Spleen (tissue), 11 donors: ENCODE measurements at regions not wholly inside any gene's neighbourhood (a gene's known extent, or its start where the extent isn't known, plus 50 kb on each side); places are given as distances from the start of the nearest gene placed in this dataset.

Experiments used
- DNase-seq: peaks from one replicate; pipeline ENCODE4 v3.0.0-alpha.2; 2020
- H3K27ac ChIP-seq, 8 donors: fragments of 200-600 bp; sonication (generic) in 7 of 8; 1 replicate in 4 of 8; 2 replicates in 4 of 8; pipeline versions ENCODE4 v1.5.0 to v1.8.0; 2016 to 2021; ENCODE audit warnings: inconsistent platforms in 4 of 8, mild to moderate bottlenecking in 4 of 8, moderate library complexity in 1 of 8
- H3K27me3 ChIP-seq, 7 donors: fragments of 200-600 bp; sonication (generic) in 6 of 7; replicated peaks in 1 of 7; 1 replicate in 4 of 7; 2 replicates in 3 of 7; pipeline versions ENCODE4 v1.5.0 to v1.8.0; 2016 to 2021; ENCODE audit warnings: inconsistent platforms in 3 of 7, mild to moderate bottlenecking in 1 of 7
- H3K36me3 ChIP-seq, 6 donors: fragments of 200-600 bp; sonication (generic) in 5 of 6; 1 replicate in 4 of 6; 2 replicates in 2 of 6; pipeline versions ENCODE4 v1.5.0 to v1.8.0; 2016 to 2021; ENCODE audit warnings: inconsistent platforms in 2 of 6
- H3K4me1 ChIP-seq, 6 donors: fragments of 200-600 bp; sonication (generic) in 5 of 6; 1 replicate in 3 of 6; 2 replicates in 3 of 6; pipeline versions ENCODE4 v1.5.0 to v1.8.0; 2016 to 2021; ENCODE audit warnings: inconsistent platforms in 3 of 6
- H3K4me3 ChIP-seq, 8 donors: fragments of 200-600 bp; sonication (generic) in 7 of 8; 1 replicate in 4 of 8; 2 replicates in 4 of 8; pipeline versions ENCODE4 v1.5.0 to v1.8.0; 2016 to 2021; ENCODE audit warnings: inconsistent platforms in 4 of 8, mild to moderate bottlenecking in 4 of 8, moderate library complexity in 2 of 8
- H3K9me3 ChIP-seq, 8 donors: fragments of 200-600 bp; sonication (generic) in 7 of 8; 1 replicate in 4 of 8; 2 replicates in 4 of 8; pipeline versions ENCODE4 v1.5.0 to v1.8.0; 2016 to 2021; ENCODE audit warnings: inconsistent platforms in 4 of 8
- CTCF ChIP-seq, 11 experiments: fragments of 200-600 bp in 7 of 11; fragments of 450-650 bp in 4 of 11; sonication (generic) in 4 of 11; IDR thresholded peaks in 8 of 11; conservative IDR thresholded peaks in 3 of 11; 1 replicate in 7 of 11; 2 replicates in 4 of 11; pipeline versions ENCODE4 v1.4.0 to v1.8.0; 2016 to 2021; ENCODE audit warnings: antibody characterized with exemption in 11 of 11, inconsistent platforms in 4 of 11, mild to moderate bottlenecking in 1 of 11
- POLR2A ChIP-seq, 3 donors: fragments of 450-650 bp; IDR thresholded peaks; one replicate each; pipeline ENCODE4 v1.5.1; 2017; ENCODE audit warnings: antibody characterized with exemption in 3 of 3, mild to moderate bottlenecking in 1 of 3
- POLR2AphosphoS5 ChIP-seq, 3 donors: sonication (generic); formaldehyde crosslinking; IDR thresholded peaks; one replicate each; pipeline ENCODE4 v1.5.1; 2017; ENCODE audit warnings: antibody characterized with exemption in 3 of 3
- WGBS, 5 donors: extraction: QIAGEN DNeasy Blood & Tissue Kit in 3 of 5; methylation state at CpG; one replicate each; pipeline versions ENCODE4 v1.1.5 to v1.1.7; 2013 to 2018; 5-methylcytosine and 5-hydroxymethylcytosine counted together
- intact Hi-C: fragments of 100-400 bp; cut with DNase I; formaldehyde crosslinking; loops from one replicate; pipeline ENCODE4 v1.15.0; 2023; ENCODE audit warnings: low total_unique reads
- donor health status: healthy with polysubstance abuse.
- donor health status: DM: no; HTN: no; CAD: no; lungs with moderate emphysema.
- donor health status: DM: no; HTN: no; CAD: no.
- donor health status: Bipolar disorder and iron deficiency.
- donor health status: healthy.
- donor health status: DM: no; HTN: no; CAD: no.
- donor health status: DM: yes; HTN: yes; CAD: no.

GRCh38 chr13:70666883-70667556, 558.8 kb upstream of the KLHL1 start:
- WGBS, 5 donors, result 84 to 93% (median 92%) methylated on average over 1 of the region's 1 CpG
- intact Hi-C loops, result loop anchor here (5.0 kb wide), 1 partner anchor 50 kb away; no protein-coding TSS in a partner anchor
- DNase-seq, result no peak
- Histone ChIP-seq H3K4me3 (no peak overlapping the region), H3K36me3 (no peaks in the 10 kb centered on the region), H3K27me3 (no peaks in the 10 kb centered on the region), H3K27ac (no peak overlapping the region), H3K9me3 (no peaks in the 10 kb centered on the region), H3K4me1 (no peaks in the 10 kb centered on the region)
- TF ChIP-seq POLR2A (IDR thresholded peaks at IDR 0.05) (no peak), CTCF (IDR thresholded peaks at IDR 0.05 in 8 of 11, conservative IDR thresholded peaks at IDR 0.05 in 3 of 11) (no peak), POLR2AphosphoS5 (IDR thresholded peaks at IDR 0.05) (no peak)

- Histone ChIP-seq H3K27ac (no peak overlapping the region), H3K4me3 (no peak overlapping the region), H3K9me3 (no peaks in the 10 kb centered on the region), H3K27me3 (no peaks in the 10 kb centered on the region), H3K36me3 (no peaks in the 10 kb centered on the region), H3K4me1 (no peaks in the 10 kb centered on the region)
- intact Hi-C loops, result no loop called here
- DNase-seq, result no peak
- TF ChIP-seq POLR2A (IDR thresholded peaks at IDR 0.05) (no peak), CTCF (IDR thresholded peaks at IDR 0.05 in 8 of 11, conservative IDR thresholded peaks at IDR 0.05 in 3 of 11) (no peak), POLR2AphosphoS5 (IDR thresholded peaks at IDR 0.05) (no peak)
- WGBS, 5 donors, result 28 to 56% (median 36%) methylated on average over 1 of the region's 1 CpG
These were observed 554.1 kb upstream of the KLHL1 start for GRCh38 chr13:70662231-70662940.

GRCh38 chr13:70644052-70644451, 535.8 kb upstream of the KLHL1 start:
- TF ChIP-seq CTCF (IDR thresholded peaks at IDR 0.05 in 8 of 11, conservative IDR thresholded peaks at IDR 0.05 in 3 of 11), result no peak
- TF ChIP-seq POLR2AphosphoS5 (IDR thresholded peaks at IDR 0.05), result no peak
- TF ChIP-seq POLR2A (IDR thresholded peaks at IDR 0.05), result no peak
- peaks cover 0 to 15% (median 1%) of the 10 kb centered on the region in 8 donors for H3K9me3 ChIP-seq
- no peaks in the 10 kb centered on the region for H3K36me3 ChIP-seq
- no peak overlapping the region for H3K4me3 ChIP-seq
- WGBS, 5 donors, result 81 to 89% (median 85%) methylated on average over 6 of the region's 6 CpGs
- no peak for DNase-seq
- intact Hi-C loops, result no loop called here
- no peaks in the 10 kb centered on the region for H3K4me1 ChIP-seq
- no peak overlapping the region for H3K27ac ChIP-seq
- H3K27me3 ChIP-seq, result no peaks in the 10 kb centered on the region

GRCh38 chr13:70634893-70635292, 526.6 kb upstream of the KLHL1 start:
- TF ChIP-seq POLR2A (IDR thresholded peaks at IDR 0.05) (no peak), POLR2AphosphoS5 (IDR thresholded peaks at IDR 0.05) (no peak), CTCF (IDR thresholded peaks at IDR 0.05 in 8 of 11, conservative IDR thresholded peaks at IDR 0.05 in 3 of 11) (no peak)
- H3K27me3 ChIP-seq, result no peaks in the 10 kb centered on the region
- 91 to 96% (median 92%) methylated on average over 3 of the region's 3 CpGs for WGBS, 5 donors
- peaks cover 0 to 14% (median under 1%) of the 10 kb centered on the region in 8 donors for H3K9me3 ChIP-seq
- no peak for DNase-seq
- no peaks in the 10 kb centered on the region for H3K4me1 ChIP-seq
- H3K27ac ChIP-seq, result no peak overlapping the region
- H3K36me3 ChIP-seq, result no peaks in the 10 kb centered on the region
- no peak overlapping the region for H3K4me3 ChIP-seq
- intact Hi-C loops, result no loop called here
